ENCODE measurements at regions not wholly inside any gene's neighbourhood (a gene's known extent, or its start where the extent isn't known, plus 50 kb on each side); places are given as distances from the start of the nearest gene placed in this dataset.

DNA sequence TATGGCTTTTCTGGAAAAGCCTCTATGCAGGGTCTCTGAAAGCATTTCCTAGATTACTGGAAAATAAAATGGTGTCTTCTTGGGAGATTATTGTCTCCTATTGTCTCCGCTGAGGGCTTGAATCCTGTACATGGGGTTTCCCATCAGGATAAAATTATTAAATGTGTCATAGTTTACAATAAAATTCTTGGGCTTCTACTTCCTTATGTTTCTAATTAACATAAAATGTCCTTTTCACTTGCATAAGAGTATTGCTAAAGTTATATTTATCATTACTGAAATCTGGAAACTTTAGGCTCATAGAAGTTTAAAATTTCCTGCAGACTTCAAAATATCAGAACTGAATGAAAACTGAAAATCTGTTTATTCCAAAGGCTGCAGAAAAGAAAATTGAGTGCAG, 595.5 kb upstream of the AGTR1 start:
- no peak for DNase-seq (ENCODE audit: low read depth)
- TF ChIP-seq, protein P1, sequence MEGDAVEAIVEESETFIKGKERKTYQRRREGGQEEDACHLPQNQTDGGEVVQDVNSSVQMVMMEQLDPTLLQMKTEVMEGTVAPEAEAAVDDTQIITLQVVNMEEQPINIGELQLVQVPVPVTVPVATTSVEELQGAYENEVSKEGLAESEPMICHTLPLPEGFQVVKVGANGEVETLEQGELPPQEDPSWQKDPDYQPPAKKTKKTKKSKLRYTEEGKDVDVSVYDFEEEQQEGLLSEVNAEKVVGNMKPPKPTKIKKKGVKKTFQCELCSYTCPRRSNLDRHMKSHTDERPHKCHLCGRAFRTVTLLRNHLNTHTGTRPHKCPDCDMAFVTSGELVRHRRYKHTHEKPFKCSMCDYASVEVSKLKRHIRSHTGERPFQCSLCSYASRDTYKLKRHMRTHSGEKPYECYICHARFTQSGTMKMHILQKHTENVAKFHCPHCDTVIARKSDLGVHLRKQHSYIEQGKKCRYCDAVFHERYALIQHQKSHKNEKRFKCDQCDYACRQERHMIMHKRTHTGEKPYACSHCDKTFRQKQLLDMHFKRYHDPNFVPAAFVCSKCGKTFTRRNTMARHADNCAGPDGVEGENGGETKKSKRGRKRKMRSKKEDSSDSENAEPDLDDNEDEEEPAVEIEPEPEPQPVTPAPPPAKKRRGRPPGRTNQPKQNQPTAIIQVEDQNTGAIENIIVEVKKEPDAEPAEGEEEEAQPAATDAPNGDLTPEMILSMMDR (IDR thresholded peaks at IDR 0.05; ENCODE audit: insufficient read depth, low read depth, low read length, missing control alignments) = no peak
- H3K4me3 ChIP-seq (ENCODE audit: low read depth, low read length) = no peak overlapping the region

GRCh38 chr3:148106062-148106461, 591.6 kb upstream of the AGTR1 start:
- no peak for DNase-seq (ENCODE audit: low read depth)
- TF ChIP-seq, protein P1 (IDR thresholded peaks at IDR 0.05; ENCODE audit: insufficient read depth, low read depth, low read length, missing control alignments) = no peak
- H3K4me3 ChIP-seq (ENCODE audit: low read depth, low read length) = no peak overlapping the region

GRCh38 chr3:148126956-148127355, 570.7 kb upstream of the AGTR1 start:
- TF ChIP-seq, protein P1 (IDR thresholded peaks at IDR 0.05; ENCODE audit: insufficient read depth, low read depth, low read length, missing control alignments) = no peak
- no peak overlapping the region for H3K4me3 ChIP-seq (ENCODE audit: low read depth, low read length)
- no peak for DNase-seq (ENCODE audit: low read depth)

DNA sequence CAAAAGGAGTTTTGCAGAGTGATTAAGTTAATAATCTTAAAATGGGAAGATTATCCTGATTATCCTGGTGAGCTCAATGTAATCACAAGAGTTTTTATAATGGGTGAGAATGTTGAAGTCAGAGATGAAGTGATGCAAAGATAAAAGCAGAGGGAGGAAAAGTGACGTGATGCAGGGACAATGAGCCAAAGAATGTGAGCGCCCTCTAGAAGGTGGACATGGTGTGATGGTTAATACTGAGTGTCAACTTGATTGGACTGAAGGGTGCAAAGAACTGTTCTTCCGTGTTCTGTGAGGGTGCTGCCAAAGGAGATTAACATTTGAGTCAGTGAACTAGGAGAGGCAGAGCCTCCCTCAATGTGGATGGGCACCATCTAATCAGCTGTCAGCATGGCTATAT, 569.6 kb upstream of the AGTR1 start:
- no peak overlapping the region for H3K4me3 ChIP-seq (ENCODE audit: low read depth, low read length)
- TF ChIP-seq, protein P1 (IDR thresholded peaks at IDR 0.05; ENCODE audit: insufficient read depth, low read depth, low read length, missing control alignments) = no peak
- DNase-seq (ENCODE audit: low read depth) = peak; percentile 7

GRCh38 chr3:148131990-148132638, 565.6 kb upstream of the AGTR1 start:
- H3K4me3 ChIP-seq (ENCODE audit: low read depth, low read length) = no peak overlapping the region
- TF ChIP-seq, protein P1 (IDR thresholded peaks at IDR 0.05; ENCODE audit: insufficient read depth, low read depth, low read length, missing control alignments) = no peak
- peak; percentile 56 for DNase-seq (ENCODE audit: low read depth)

DNA sequence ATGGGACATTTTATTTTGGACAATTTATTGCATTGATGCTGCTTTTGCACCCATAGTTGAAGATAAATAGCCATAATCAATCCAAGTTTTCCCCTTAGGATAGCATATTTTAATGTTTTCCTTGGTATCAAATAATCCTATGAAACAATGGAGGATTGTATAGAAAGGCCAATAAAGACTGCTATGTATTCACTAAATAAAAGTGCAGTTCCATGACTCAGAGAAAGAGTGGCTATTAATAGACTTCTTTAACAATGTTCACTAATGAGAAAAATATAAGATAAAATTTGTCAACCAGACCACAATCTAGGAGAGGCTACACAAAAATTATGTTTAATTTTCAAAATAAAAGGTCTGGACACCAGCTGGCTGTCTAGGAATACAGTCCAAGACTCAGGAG, 560.9 kb upstream of the AGTR1 start:
- TF ChIP-seq, protein P1 (IDR thresholded peaks at IDR 0.05; ENCODE audit: insufficient read depth, low read depth, low read length, missing control alignments) = no peak
- DNase-seq (ENCODE audit: low read depth) = no peak
- no peak overlapping the region for H3K4me3 ChIP-seq (ENCODE audit: low read depth, low read length)

GRCh38 chr3:148146241-148146640, 551.5 kb upstream of the AGTR1 start:
- DNase-seq (ENCODE audit: low read depth) = no peak
- TF ChIP-seq, protein P1 (IDR thresholded peaks at IDR 0.05; ENCODE audit: insufficient read depth, low read depth, low read length, missing control alignments) = no peak
- no peak overlapping the region for H3K4me3 ChIP-seq (ENCODE audit: low read depth, low read length)

Data from GM12865 (cell line).